GM10266 (cell line): ENCODE measurements at regions not wholly inside any gene's neighbourhood (a gene's known extent, or its start where the extent isn't known, plus 50 kb on each side); places are given as distances from the start of the nearest gene placed in this dataset.

Experiments used
- DNase-seq: peaks from one replicate; pipeline ENCODE4 v3.0.0; 2012; ENCODE audit errors: extremely low spot score
- TF ChIP-seq, protein P1 (sequence below): IDR thresholded peaks from 2 replicates; pipeline ENCODE4 v1.5.1; 2012; ENCODE audit warnings: mild to moderate bottlenecking, low read depth; ENCODE audit not compliant: control insufficient read depth, insufficient read depth; ENCODE audit errors: missing control alignments

GRCh38 chr6:4559281-4559875 is 216.8 kb upstream of the CDYL start:
- DNase-seq = no peak
- TF ChIP-seq, protein P1, sequence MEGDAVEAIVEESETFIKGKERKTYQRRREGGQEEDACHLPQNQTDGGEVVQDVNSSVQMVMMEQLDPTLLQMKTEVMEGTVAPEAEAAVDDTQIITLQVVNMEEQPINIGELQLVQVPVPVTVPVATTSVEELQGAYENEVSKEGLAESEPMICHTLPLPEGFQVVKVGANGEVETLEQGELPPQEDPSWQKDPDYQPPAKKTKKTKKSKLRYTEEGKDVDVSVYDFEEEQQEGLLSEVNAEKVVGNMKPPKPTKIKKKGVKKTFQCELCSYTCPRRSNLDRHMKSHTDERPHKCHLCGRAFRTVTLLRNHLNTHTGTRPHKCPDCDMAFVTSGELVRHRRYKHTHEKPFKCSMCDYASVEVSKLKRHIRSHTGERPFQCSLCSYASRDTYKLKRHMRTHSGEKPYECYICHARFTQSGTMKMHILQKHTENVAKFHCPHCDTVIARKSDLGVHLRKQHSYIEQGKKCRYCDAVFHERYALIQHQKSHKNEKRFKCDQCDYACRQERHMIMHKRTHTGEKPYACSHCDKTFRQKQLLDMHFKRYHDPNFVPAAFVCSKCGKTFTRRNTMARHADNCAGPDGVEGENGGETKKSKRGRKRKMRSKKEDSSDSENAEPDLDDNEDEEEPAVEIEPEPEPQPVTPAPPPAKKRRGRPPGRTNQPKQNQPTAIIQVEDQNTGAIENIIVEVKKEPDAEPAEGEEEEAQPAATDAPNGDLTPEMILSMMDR = no peak

DNA sequence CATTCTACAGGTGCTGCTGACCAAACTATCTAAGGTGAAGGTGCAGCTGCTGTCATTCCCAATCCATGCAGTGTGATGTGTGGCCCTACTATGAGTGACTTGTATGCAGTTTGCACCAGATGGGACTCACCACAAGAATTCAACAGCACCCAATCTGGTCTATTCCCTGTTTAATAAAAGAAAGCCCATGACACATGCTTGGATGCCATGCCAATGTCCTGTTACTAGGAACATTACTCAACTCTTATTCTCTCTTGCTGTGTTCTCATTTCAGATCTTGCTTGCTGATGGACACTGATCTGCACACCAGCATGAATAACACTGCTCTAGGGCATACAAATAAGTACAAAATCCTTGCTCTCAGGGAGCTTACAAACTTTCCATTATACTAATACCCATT is 221.6 kb upstream of the CDYL start:
- TF ChIP-seq, protein P1 = no peak
- DNase-seq = no peak

GRCh38 chr6:4553387-4553786 is 222.8 kb upstream of the CDYL start:
- TF ChIP-seq, protein P1 = no peak
- DNase-seq = no peak

GRCh38 chr6:4550227-4550597 is 226.0 kb upstream of the CDYL start:
- no peak for DNase-seq
- TF ChIP-seq, protein P1 = no peak

- TF ChIP-seq, protein P1 = no peak
Measured at GRCh38 chr6:4549556-4550226, 226.5 kb upstream of the CDYL start.

GRCh38 chr6:4545893-4546292 is 230.3 kb upstream of the CDYL start:
- TF ChIP-seq, protein P1 = no peak
- no peak for DNase-seq

More at GRCh38 chr6:4549556-4550226, 226.5 kb upstream of the CDYL start:
- DNase-seq = no peak

DNA sequence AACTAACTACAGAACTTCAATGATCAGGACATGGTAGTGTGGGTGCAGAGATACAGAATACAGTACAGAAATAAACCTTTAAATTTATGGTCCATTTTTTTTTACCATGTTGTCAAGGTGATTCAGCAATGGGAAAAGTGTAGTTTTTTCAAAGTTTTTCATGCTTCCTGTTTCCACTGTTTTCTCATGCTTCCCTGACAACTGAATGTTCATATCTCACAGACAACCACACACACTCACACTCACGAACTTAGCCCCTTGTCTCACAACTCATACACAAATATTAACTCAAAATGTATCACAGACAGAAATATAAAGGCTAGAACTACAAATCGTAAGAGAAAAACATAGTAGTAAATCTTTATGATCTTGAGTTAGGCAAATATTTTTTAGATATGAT is 232.6 kb upstream of the CDYL start:
- DNase-seq = no peak
- TF ChIP-seq, protein P1 = no peak
